ENCODE measurements at regions not wholly inside any gene's neighbourhood (a gene's known extent, or its start where the extent isn't known, plus 50 kb on each side); places are given as distances from the start of the nearest gene placed in this dataset.

GRCh38 chr6:11429577-11429976, 108.0 kb upstream of the TMEM170B start:
- TF ChIP-seq CTCF (IDR thresholded peaks at IDR 0.05) (no peak), POLR2A (IDR thresholded peaks at IDR 0.05) (no peak)
